GM18498 (cell line): ENCODE measurements at regions not wholly inside any gene's neighbourhood (a gene's known extent, or its start where the extent isn't known, plus 50 kb on each side); places are given as distances from the start of the nearest gene placed in this dataset.
"Not testable (repeated sequence)": the region's sequence is repeated elsewhere in the genome, so short reads cannot be mapped to it uniquely, and the experiment has no call there.

ENCODE experiments used
- ATAC-seq: cut with Tn5 transposase; IDR thresholded peaks from one replicate; pipeline ENCODE4 v1.9.1; 2021; ENCODE audit warnings: mild to moderate bottlenecking, moderate library complexity; ENCODE audit not compliant: unreplicated experiment

- no peak for ATAC-seq
Observed at GRCh38 chr13:109408591-109409382, 377.6 kb downstream of the IRS2 start.

GRCh38 chr13:109406376-109406992 lies 379.9 kb downstream of the IRS2 start:
- ATAC-seq = no peak

- no peak for ATAC-seq
Observed at GRCh38 chr13:109403012-109403421, 383.4 kb downstream of the IRS2 start.

DNA sequence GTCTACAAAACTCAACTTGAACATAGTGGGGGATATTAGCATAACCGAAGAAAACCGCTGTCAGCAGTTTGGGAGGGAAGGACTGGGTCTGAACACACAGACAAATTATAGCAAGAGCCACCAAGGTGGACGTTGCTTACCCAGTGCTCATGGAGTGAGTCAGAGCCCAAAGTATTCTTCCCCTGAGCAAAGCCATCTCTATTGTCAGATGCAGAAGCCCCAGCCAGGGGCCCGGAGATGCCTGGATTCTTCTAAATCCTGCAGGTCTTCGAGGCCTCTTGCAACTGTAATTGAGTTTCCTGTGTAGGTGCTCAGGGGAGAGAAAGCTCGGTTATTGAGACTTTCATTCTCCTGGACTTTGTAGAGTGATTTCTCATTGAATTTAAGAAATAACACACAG lies 384.5 kb downstream of the IRS2 start:
- no peak for ATAC-seq

GRCh38 chr13:109401307-109401706 lies 385.1 kb downstream of the IRS2 start:
- ATAC-seq = no peak

DNA sequence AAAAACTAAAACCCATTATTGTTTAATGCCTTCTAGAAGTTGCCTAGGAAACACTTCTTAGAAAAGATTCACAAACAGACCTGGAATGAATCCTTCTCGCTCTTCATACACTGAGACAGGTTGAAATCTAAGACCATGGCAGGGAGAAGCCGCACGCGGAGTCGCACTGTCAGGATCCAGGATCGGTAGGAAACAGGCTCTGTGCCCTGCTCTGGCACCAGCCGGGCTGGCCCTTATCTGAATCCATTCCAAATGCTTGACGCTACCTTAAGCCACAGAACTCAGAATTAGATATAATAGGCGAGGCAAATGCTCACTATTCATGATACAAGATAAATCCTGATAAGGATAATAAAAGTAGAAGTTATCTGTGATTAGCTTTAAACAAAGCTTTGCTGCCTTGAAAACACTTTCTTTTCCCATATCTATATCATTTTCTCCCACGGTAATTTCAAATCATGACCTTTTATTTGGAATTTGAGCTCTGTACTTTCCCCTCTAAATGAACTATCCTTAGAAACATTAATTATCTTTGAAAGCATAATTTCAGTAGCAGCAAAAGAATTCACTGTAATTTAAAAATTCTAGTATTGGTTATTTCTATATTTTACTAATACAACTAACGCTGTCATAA lies 385.6 kb downstream of the IRS2 start:
- no peak for ATAC-seq

DNA sequence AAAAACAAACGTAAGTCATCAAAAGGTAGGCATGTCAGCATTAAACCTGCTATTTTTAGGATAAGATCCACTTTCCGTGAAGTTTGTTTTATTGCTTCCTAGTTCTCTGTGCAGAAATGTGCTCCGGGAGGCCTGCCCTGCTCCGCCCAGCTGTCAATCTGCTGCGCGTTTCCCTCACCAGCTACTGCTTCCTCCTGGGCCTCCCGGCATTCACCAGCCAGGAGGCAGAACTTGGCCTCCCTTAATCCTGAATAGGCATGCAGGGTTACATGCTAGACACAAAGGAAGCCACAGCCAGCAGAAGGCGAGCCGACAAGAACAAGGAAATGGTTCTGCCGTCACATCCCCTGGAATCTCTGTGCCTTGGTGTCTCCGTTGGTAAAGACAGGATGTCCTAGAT lies 386.2 kb downstream of the IRS2 start:
- no peak for ATAC-seq

GRCh38 chr13:109398071-109398470 lies 388.3 kb downstream of the IRS2 start:
- ATAC-seq = not testable (repeated sequence)

GRCh38 chr13:109397285-109397684 lies 389.1 kb downstream of the IRS2 start:
- no peak for ATAC-seq

GRCh38 chr13:109396266-109396665 lies 390.1 kb downstream of the IRS2 start:
- ATAC-seq = no peak

- ATAC-seq = no peak
Observed at GRCh38 chr13:109395014-109395413, 391.4 kb downstream of the IRS2 start.

DNA sequence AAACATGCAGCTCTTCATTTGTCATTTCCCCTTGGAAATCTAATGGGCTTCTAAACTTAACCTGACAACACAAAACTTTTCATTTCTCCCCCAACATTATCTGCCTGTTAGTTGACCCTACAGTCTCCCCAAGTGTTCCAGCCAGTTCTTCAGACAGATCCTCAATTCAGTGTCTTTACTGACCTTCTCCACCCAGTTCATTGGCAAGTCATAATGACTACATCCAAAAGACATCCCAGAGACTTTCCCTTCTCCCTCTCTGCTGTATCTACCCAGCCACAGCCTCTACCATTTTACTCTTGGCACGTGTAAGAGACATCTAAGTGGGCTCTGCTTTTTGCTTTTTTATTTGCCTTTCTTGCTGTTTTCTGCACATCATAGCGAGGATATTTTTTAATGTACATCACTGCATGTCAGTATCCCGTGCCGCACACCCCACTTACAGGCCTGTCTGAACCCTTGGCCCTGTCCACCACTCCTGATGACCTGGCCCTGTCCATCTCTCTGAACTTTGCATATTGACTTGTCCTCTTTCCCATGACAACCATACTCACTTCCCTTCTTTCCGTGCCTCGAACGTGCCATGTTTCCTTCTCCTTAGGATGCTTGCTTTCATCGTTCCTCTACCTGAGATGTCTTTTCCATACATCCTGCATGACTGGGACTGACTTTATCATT lies 391.9 kb downstream of the IRS2 start:
- ATAC-seq = no peak

DNA sequence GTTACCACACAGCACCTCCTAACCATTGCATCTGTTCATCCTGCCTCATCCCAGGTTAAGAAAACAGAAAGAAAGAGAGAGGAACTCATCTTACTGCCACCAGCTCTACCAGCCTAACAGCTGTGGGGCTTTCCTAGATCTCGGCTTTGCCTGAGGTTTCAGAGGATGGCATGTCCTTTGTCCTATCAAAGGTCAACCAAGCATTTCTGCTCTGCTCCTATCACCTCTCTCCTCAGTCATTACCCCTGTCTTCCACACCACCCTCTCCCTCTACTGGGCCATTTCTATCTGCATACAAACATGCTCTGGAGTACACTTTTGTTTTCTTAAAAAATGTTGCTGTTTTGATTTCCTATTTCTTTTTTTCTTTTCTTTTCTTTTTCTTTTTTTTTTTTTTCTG lies 393.3 kb downstream of the IRS2 start:
- ATAC-seq = no peak

DNA sequence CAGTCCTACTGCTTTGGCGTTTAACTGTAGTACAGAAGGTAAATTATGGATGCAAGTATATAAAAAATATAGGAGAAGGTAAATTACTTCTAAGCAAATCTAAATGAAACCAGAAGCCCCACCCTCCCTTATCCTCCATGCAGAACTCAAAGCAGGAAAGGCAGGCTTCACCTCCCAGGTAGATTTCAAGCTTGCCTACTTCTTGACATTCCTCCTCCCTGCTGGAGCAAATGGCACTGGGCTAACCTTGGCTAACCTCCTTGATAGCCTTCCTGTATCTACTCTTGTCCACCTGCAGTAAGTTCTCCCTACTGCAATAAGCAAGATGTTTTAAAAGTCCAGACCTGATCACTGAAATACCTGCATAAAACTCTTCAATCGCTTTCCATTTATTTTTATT lies 396.0 kb downstream of the IRS2 start:
- ATAC-seq = no peak

DNA sequence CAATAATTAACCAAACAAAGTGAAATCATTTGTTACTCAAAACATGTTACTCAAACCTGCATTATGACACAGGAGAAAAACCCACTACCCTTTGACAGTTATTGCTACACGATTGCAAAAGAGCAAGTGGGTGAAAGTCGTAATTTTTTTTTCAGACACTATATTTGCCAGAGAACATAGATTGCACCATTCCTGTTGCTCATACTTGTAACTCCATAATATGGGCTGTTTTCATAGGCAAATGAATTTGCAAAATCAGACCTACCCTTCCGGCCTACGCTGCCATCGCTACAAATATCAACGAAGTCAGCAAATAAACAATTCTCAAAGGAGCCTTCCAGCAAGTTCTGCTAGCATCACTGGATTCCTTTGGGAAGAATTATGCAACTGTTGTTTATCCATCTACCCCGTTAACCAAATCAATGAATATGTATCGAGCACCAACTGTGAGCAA lies 396.5 kb downstream of the IRS2 start:
- ATAC-seq = no peak

GRCh38 chr13:109389456-109389855 lies 396.9 kb downstream of the IRS2 start:
- ATAC-seq = no peak

DNA sequence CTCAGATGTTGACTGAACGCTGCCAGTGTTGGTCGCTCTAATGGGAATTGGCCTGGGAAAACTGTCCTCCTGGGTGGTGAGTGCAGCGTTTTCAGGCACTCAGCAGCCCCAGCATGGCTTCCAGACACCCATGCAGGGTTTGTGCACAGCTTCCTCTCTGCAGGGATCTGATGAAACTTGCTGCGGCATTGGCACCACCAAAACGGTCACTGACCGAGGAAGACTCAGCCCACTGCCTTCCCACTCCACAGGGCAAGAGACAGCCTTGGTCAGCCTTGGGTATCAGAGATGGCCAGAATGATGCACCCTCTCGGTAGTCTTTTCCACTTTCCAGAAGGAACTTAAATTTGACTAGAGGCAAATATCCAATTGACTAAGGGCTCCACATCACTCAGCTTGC lies 398.9 kb downstream of the IRS2 start:
- ATAC-seq = no peak

DNA sequence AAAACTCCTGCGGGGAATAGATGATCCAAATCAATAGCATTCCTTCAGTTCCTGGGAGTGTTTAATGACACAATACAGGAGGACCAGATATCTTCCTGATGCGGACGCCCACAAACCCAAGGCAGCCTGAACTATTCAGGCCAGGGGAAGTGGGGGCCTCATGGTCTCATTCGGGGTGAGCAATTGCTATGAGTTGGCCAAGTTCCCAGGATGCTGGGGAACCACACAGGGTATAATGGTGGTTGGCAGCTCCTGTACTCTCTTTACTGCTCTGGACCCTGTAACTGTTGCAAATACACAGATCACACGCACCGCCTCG lies 401.2 kb downstream of the IRS2 start:
- no peak for ATAC-seq

GRCh38 chr13:109384491-109385241 lies 401.7 kb downstream of the IRS2 start:
- ATAC-seq = no peak

DNA sequence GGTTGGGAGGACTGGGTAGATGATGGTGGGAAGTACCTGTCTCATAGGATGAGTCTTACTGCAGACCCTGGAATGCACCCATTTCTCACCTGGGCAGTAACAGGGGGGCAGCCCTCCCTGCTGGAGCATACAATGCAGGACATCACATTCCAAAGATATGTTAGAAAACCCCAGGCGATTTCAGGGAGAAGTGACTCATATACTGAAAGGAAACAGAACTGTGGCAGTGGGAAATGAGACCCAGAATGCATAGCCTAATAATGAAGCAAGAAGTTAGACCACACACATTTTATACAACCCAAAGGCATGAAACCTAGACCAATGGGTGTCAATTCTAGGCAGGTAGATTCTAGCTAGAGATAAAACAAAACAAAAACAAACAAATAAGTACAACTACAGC lies 402.7 kb downstream of the IRS2 start:
- no peak for ATAC-seq
